Karpas-422 (cell line): ENCODE measurements at regions not wholly inside any gene's neighbourhood (a gene's known extent, or its start where the extent isn't known, plus 50 kb on each side); places are given as distances from the start of the nearest gene placed in this dataset.

Experiments used
- DNase-seq: peaks from one replicate; pipeline ENCODE4 v3.0.0-alpha.2; 2015
- H2AFZ ChIP-seq: fragments of 200-600 bp; sonication (generic); 2 replicates; pipeline ENCODE4 v1.6.1; 2014; ENCODE audit warnings: antibody characterized with exemption, low read length, mixed read lengths
- H3K27ac ChIP-seq: fragments of 200-600 bp; sonication (generic); 2 replicates; pipeline ENCODE4 v1.5.1; 2014; ENCODE audit warnings: mild to moderate bottlenecking, low read length, moderate library complexity
- H3K27me3 ChIP-seq: fragments of 200-600 bp; sonication (generic); 2 replicates; pipeline ENCODE4 v1.6.1; 2014; ENCODE audit warnings: low read length, mixed read lengths
- H3K36me3 ChIP-seq: fragments of 200-600 bp; sonication (generic); 2 replicates; pipeline ENCODE4 v1.6.1; 2014; ENCODE audit warnings: low read length, mixed read lengths; ENCODE audit not compliant: insufficient read depth
- H3K4me1 ChIP-seq: fragments of 200-600 bp; sonication (generic); 2 replicates; pipeline ENCODE4 v1.6.1; 2014; ENCODE audit warnings: mild to moderate bottlenecking, low read length, mixed read lengths
- H3K4me2 ChIP-seq: fragments of 200-600 bp; sonication (generic); 2 replicates; pipeline ENCODE4 v1.6.1; 2014; ENCODE audit warnings: low read length, low read depth, mild to moderate bottlenecking; ENCODE audit not compliant: poor library complexity, severe bottlenecking
- H3K4me3 ChIP-seq: fragments of 200-600 bp; sonication (generic); 2 replicates; pipeline ENCODE4 v1.5.1; 2014; ENCODE audit warnings: mild to moderate bottlenecking, antibody characterized with exemption, low read length, mixed read lengths
- H3K79me2 ChIP-seq: fragments of 200-600 bp; sonication (generic); 2 replicates; pipeline ENCODE4 v1.6.1; 2014; ENCODE audit warnings: mild to moderate bottlenecking, low read length, mixed read lengths
- H3K9ac ChIP-seq: fragments of 200-600 bp; sonication (generic); 2 replicates; pipeline ENCODE4 v1.6.0; 2014; ENCODE audit warnings: low read length
- H3K9me2 ChIP-seq: fragments of 200-600 bp; sonication (generic), shearing (Covaris generic); replicated peaks from 2 replicates; pipeline ENCODE4 v1.6.0; 2014; ENCODE audit warnings: mild to moderate bottlenecking, low read length, moderate library complexity; ENCODE audit not compliant: insufficient read depth
- H3K9me3 ChIP-seq: fragments of 300-700, 200-600 bp; sonication (generic); 2 replicates; pipeline ENCODE4 v1.6.1; 2014; ENCODE audit warnings: low read length, mixed read lengths
- H4K20me1 ChIP-seq: fragments of 200-600 bp; sonication (generic); 2 replicates; pipeline ENCODE4 v1.6.1; 2014; ENCODE audit warnings: mild to moderate bottlenecking, antibody characterized with exemption, low read length, low read depth; ENCODE audit not compliant: insufficient read depth

DNA sequence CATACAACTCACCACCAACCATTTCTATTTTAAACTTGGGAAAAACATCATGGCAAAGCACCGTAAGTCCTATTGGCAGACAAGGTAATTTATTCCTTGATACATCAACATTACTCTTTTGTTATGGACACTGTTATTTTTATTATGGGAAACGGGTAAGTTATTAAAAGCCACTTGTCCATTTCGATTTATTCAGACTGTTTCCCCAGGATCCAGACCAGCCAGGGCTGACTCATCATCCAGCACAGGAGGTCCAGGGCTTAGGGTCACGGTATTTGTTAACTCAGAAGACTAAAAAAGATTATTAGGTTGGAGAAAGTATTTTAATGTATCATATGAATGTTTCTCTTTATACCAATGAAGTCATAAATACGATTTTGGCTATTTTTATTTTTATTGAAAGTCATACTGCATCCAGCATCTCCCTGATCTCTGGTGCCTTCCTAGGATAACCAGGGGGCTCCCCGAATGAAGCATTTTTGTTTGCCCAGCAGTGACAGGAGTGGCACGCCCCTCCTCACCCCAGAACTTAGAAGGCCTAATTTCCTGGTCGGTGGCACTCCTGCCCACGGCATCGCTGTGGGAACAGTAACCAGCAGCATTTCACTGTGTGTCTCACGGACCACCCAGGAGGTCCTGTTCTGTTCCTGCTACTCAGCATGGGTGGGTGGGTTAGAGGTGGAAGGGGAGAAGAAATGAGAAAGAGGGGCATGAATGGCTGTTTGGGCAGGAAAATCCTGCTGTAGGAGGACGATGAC, 446.1 kb downstream of the EIPR1 start:
- H3K79me2 ChIP-seq, result no peaks in the 10 kb centered on the region
- peaks cover 47% of the 10 kb centered on the region for H3K4me1 ChIP-seq
- H4K20me1 ChIP-seq, result no peaks in the 10 kb centered on the region
- no peak overlapping the region for H3K4me2 ChIP-seq
- H3K9me3 ChIP-seq, result peaks cover 8% of the 10 kb centered on the region; the same call in 1 of the 2 replicates
- DNase-seq, result no peak
- H3K36me3 ChIP-seq, result no peaks in the 10 kb centered on the region; the same call in 1 of the 2 replicates
- no peak overlapping the region for H3K4me3 ChIP-seq
- H3K27ac ChIP-seq, result no peak overlapping the region
- H3K9me2 ChIP-seq, result no peaks in the 10 kb centered on the region
- H3K9ac ChIP-seq, result no peak overlapping the region
- H3K27me3 ChIP-seq, result no peaks in the 10 kb centered on the region
- no peak overlapping the region for H2AFZ ChIP-seq

DNA sequence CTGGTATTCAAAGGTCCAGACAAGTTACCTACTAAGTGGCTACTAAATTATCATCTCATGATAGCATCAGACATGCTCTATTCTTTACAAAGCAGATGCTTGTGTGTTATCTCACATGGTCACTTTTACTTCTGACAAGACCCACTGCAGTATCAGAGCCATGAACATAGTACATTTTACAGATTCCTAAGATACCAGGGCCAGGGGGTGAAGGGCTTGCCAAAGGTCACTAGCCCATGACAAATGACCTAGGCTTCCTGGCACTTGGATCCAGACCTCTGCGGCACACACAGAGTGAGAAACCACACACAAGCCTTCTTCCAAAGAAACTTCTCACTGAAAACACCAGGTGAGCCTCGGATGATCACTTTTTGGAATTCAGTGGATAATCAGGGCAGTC, 446.8 kb downstream of the EIPR1 start:
- no peak for DNase-seq
- no peak overlapping the region for H3K4me2 ChIP-seq
- no peak overlapping the region for H3K9ac ChIP-seq
- H3K27ac ChIP-seq, result no peak overlapping the region
- H2AFZ ChIP-seq, result no peak overlapping the region
- peaks cover 8% of the 10 kb centered on the region; the same call in 1 of the 2 replicates for H3K9me3 ChIP-seq
- H3K4me1 ChIP-seq, result peaks cover 44% of the 10 kb centered on the region
- H4K20me1 ChIP-seq, result no peaks in the 10 kb centered on the region
- no peaks in the 10 kb centered on the region; the same call in 1 of the 2 replicates for H3K36me3 ChIP-seq
- H3K9me2 ChIP-seq, result no peaks in the 10 kb centered on the region
- H3K27me3 ChIP-seq, result no peaks in the 10 kb centered on the region
- H3K4me3 ChIP-seq, result no peak overlapping the region
- no peaks in the 10 kb centered on the region for H3K79me2 ChIP-seq

DNA sequence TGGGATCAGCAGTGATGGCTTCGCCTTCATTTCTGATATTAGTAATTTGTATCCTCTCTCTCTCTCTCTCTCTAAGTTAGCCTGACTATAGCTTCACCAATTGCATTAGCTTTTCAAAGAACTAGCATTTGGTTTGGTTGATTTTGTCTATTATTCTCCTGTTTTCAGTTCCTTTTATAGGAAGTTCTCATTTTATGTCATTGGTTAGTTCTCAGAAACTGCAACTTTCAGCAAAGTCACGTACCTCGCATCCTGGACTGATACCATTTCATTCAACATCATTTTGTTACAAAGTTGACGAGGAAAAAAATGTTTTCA, 450.8 kb downstream of the EIPR1 start:
- Histone ChIP-seq H3K27ac (no peak overlapping the region), H2AFZ (peak overlapping the region; percentile 18; the same call in 1 of the 2 replicates), H3K4me3 (no peak overlapping the region), H3K9me2 (no peaks in the 10 kb centered on the region), H3K4me2 (no peak overlapping the region), H3K4me1 (peaks cover 7% of the 10 kb centered on the region), H3K9ac (no peak overlapping the region), H3K79me2 (no peaks in the 10 kb centered on the region), H4K20me1 (no peaks in the 10 kb centered on the region), H3K9me3 (peaks cover 8% of the 10 kb centered on the region; the same call in 1 of the 2 replicates), H3K27me3 (no peaks in the 10 kb centered on the region), H3K36me3 (no peaks in the 10 kb centered on the region; the same call in 1 of the 2 replicates)
- DNase-seq, result no peak

DNA sequence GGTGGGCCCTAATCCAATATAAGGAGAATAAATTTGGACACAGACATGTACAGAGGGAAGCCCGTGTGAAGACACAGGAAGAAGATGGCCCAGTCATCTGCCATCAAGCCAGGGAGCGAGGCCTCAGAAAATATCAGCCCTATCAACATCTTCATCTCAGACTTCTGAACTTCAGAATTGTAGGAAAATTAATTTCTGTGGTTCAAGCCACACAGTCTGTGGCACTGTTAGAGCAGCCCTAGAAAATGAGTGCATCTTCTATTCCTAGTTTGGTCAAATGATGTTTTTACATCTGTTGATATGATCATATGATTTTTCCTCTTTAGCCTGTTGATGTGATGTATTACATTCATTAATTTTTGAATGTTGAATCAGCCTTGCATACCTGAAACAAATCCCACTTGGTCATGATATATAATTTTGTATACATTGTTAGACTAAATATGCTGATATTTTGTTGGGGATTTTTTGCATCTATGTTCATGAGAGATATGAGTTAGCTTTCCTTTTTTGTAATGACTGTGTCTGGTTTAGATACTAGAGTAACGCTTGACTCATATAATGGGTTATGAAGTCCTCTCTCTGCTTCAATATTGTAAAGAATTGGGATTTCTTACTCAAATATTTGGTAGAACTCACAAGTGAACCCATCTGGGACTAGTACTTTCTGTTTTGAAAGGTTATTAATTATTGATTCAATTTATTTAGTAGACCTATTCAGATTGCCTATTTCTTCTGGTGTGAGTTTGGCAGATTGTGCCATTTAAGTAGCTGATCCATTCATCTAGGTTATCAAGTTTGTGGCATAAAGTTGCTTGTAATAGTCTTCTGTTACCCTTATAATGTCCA, 451.4 kb downstream of the EIPR1 start:
- peaks cover 7% of the 10 kb centered on the region for H3K4me1 ChIP-seq
- H2AFZ ChIP-seq, result no peak overlapping the region; the same call in 1 of the 2 replicates
- DNase-seq, result no peak
- H3K9me3 ChIP-seq, result peaks cover 8% of the 10 kb centered on the region; the same call in 1 of the 2 replicates
- no peak overlapping the region for H3K4me3 ChIP-seq
- no peak overlapping the region for H3K9ac ChIP-seq
- no peaks in the 10 kb centered on the region; the same call in 1 of the 2 replicates for H3K36me3 ChIP-seq
- H4K20me1 ChIP-seq, result no peaks in the 10 kb centered on the region
- H3K27ac ChIP-seq, result no peak overlapping the region
- no peak overlapping the region for H3K4me2 ChIP-seq
- H3K9me2 ChIP-seq, result no peaks in the 10 kb centered on the region
- no peaks in the 10 kb centered on the region for H3K79me2 ChIP-seq
- H3K27me3 ChIP-seq, result no peaks in the 10 kb centered on the region

DNA sequence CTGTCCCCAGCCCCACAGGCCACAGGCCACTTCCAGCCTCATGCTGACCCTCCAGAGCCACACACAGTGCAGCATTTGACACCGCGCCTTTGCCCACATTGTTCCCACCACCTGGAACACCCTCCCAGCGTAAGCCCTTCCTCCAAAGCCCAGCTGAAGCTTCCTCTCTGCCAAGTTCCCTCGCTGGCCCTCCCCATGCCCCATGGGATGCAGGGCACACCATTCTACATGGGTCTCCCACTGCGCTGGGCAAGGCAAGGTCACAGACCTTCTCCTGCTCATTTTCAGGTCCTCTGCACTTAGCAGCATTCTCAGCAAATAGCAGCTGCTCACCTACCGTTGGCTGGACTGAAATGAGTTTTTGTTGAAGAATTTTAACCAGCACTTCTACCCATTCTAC, 455.5 kb downstream of the EIPR1 start:
- no peaks in the 10 kb centered on the region for H4K20me1 ChIP-seq
- no peak for DNase-seq
- no peaks in the 10 kb centered on the region for H3K9me2 ChIP-seq
- no peak overlapping the region for H3K4me3 ChIP-seq
- no peak overlapping the region for H3K9ac ChIP-seq
- H3K36me3 ChIP-seq, result no peaks in the 10 kb centered on the region
- no peak overlapping the region for H3K4me2 ChIP-seq
- H2AFZ ChIP-seq, result no peak overlapping the region
- no peaks in the 10 kb centered on the region for H3K9me3 ChIP-seq
- H3K4me1 ChIP-seq, result peaks cover 18% of the 10 kb centered on the region
- H3K27me3 ChIP-seq, result no peaks in the 10 kb centered on the region
- no peak overlapping the region for H3K27ac ChIP-seq
- no peaks in the 10 kb centered on the region for H3K79me2 ChIP-seq

DNA sequence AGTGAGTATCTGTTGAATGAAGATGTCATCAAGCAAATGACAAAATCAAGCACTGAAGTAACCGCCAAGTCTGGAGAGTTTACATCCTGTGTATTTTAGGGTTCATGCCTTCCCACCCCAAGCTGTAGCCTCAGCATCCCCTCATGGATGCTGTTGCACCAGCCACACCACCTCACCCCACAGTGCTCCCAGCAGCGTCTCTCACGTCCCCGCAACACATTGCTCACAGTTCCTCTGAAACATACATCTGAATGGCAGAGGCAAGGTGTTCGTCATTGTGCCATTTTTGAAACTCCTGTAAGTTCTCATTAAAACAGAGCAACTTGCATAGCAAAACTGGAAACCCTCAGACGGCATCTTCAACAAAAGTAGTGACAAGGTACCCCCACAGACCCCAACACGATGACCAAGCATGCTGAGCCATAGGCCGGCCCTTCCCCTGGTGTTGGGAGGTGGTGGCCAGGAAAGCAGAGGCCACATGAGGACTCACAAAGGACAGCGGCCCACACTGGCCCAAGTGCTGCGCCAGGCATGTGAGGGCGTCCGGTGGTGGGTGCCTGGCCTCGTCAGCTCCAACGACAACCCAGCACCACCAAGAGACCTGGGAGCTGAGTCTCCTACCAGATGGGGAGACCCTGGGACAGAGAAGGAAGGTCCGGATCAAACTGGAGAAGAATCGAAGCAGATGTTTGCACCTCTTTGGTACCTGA, 456.5 kb downstream of the EIPR1 start:
- H4K20me1 ChIP-seq, result no peaks in the 10 kb centered on the region
- no peak for DNase-seq
- H3K9me3 ChIP-seq, result no peaks in the 10 kb centered on the region
- H3K4me3 ChIP-seq, result no peak overlapping the region
- no peak overlapping the region for H3K27ac ChIP-seq
- H3K27me3 ChIP-seq, result 0 out of 2 replicates have a peak, but pooled peaks cover 2% of the 10 kb centered on the region
- H3K4me2 ChIP-seq, result no peak overlapping the region
- H2AFZ ChIP-seq, result no peak overlapping the region
- H3K9me2 ChIP-seq, result no peaks in the 10 kb centered on the region
- no peaks in the 10 kb centered on the region for H3K36me3 ChIP-seq
- no peak overlapping the region for H3K9ac ChIP-seq
- H3K4me1 ChIP-seq, result peaks cover 13% of the 10 kb centered on the region
- no peaks in the 10 kb centered on the region for H3K79me2 ChIP-seq

DNA sequence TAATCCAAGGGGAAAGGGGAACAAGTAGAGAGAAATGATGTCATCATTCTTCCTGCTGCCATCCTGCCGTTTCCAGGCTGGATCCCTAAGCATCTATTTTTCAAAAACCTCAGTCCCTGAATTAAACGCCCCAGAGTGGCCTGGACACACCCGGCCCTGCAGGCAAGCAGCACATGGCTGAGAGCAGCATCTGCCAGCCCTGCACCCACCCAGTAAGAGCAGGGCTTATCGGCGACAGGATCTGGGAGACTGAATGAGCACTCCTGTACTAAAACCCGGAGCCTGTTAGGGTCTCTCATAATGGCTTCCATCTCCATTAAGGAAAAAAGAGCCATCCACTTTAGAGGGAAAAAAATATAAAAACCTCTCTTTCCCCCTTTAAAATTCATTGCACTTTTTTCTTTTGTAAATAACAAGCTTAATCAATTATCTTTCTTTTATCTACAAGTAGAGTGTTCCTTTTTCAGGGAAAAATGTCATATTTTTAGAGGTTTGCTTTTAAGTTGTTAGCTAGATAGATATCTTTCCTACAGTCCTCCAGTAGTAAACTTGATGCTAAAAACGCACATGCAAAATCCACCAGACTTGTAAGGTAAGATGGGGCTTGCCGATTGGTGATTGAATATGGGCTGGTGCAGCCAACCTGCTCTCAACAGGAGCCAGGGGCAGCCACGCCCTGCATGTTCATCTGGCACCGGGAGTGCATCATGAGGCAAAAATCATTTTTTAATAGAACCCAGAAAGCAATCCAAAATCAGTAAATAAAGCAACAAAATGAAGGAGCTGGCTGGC, 457.8 kb downstream of the EIPR1 start:
- no peak overlapping the region for H3K9ac ChIP-seq
- H3K4me1 ChIP-seq, result peaks cover 13% of the 10 kb centered on the region
- H3K9me2 ChIP-seq, result no peaks in the 10 kb centered on the region
- peak; percentile 63 for DNase-seq
- H3K79me2 ChIP-seq, result no peaks in the 10 kb centered on the region
- 0 out of 2 replicates have a peak, but pooled peaks cover 2% of the 10 kb centered on the region for H3K27me3 ChIP-seq
- no peaks in the 10 kb centered on the region for H3K36me3 ChIP-seq
- H3K27ac ChIP-seq, result no peak overlapping the region
- H4K20me1 ChIP-seq, result no peaks in the 10 kb centered on the region
- no peak overlapping the region for H2AFZ ChIP-seq
- no peak overlapping the region for H3K4me3 ChIP-seq
- H3K4me2 ChIP-seq, result peak overlapping the region; percentile 33
- no peaks in the 10 kb centered on the region for H3K9me3 ChIP-seq
